DMS153 treated with DMSO at 0.1 percent for 48 hours (cell line): ENCODE measurements at regions not wholly inside any gene's neighbourhood (a gene's known extent, or its start where the extent isn't known, plus 50 kb on each side); places are given as distances from the start of the nearest gene placed in this dataset.
"Not testable (repeated sequence)": the region's sequence is repeated elsewhere in the genome, so short reads cannot be mapped to it uniquely, and the experiment has no call there.

Experiments used
- DNase-seq: peaks from one replicate; lab custom pipeline; 2025; ENCODE audit not compliant: unreplicated experiment; lab: John Stamatoyannopoulos, UW

GRCh38 chr2:121818546-121818945 is 63.1 kb downstream of the TSN start:
- no peak for DNase-seq

- DNase-seq: no peak
Measured at GRCh38 chr2:121819846-121820245, 64.4 kb downstream of the TSN start.

GRCh38 chr2:121821476-121822158 is 66.2 kb downstream of the TSN start:
- DNase-seq: no peak

GRCh38 chr2:121824264-121824663 is 68.8 kb downstream of the TSN start:
- DNase-seq: no peak

DNA sequence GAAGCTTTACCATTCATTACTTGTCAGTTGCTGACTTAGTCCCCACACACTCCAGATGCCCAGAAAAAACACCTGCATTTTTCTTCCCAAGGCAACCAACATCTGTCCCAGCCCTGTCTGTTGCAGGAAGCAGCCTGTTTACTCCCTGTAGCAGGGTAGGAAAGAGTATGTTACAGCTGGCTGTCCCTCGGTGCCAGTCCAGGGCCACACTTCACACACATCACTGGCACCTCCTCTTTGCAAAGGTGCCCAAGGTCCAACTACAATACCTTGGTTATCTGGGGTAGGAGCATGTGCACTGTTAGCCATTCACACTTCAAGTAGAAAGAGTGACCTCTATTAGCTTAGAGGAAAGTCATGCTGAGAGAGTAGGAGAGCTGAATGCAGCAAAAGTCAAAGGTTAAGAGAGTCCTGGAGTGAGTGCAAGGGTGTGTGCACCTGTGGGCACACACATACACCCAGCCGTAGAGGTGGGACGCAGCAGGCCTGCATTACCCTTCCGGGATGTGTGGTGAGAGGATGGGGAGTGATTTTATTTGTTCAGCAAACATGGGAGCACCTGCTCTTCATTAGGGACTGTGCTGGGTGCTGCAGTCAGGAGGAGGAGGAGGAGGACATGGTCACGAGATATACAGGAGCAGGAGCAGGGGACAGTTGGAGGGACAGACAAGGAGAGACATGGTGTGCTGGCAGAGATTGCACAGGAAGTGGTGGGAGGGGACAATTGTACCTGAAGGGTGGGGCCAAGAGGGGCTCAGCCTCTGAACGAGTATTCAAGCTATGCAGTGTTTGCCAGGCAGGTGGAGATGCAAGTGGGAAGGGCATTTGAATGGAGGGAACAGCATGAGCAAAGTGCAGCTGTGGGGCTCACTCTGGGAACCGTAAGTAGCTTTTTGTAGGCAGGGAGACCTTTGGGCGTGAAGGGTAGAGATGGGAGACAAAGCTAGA is 69.8 kb downstream of the TSN start:
- peak; percentile 86 for DNase-seq

DNA sequence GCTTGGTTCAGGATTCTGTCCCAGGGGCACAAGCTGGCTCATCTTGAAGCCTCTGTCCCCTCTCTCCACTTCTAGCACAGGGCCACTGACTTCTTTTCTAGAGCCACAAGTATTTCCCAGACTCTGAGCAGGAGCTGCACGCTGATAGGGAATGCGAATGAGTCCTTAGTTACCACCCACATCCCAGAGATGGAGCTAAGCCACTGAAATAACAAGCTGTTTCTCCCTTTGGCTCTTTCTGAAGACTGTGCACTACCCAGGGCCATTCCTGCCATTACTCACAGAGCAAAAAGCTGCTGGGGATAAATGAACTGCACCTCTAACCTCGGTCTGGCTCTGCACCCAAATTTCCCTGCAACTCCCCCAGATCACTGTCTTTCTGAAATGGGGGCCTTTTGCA is 70.6 kb downstream of the TSN start:
- DNase-seq: no peak

- no peak for DNase-seq
Measured at GRCh38 chr2:121828281-121828731, 72.9 kb downstream of the TSN start.

DNA sequence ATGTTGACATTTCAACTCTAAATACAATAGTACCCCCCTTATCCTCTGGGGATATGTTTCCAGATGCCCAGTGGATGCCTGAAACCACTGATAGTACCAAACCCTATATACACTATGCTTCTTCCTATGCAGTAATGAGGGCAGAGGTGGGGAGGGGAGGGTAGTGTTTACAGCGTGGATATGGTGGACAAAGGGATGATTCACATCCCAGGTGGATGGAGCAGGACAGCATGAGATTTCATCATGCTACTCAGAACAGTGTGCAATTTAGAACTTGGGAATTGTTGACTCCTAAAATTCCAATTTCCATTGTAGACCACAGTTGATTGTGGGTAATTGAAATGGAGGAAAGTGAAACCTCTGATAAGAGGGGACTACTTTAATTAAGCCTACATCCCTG is 75.4 kb downstream of the TSN start:
- no peak for DNase-seq

DNA sequence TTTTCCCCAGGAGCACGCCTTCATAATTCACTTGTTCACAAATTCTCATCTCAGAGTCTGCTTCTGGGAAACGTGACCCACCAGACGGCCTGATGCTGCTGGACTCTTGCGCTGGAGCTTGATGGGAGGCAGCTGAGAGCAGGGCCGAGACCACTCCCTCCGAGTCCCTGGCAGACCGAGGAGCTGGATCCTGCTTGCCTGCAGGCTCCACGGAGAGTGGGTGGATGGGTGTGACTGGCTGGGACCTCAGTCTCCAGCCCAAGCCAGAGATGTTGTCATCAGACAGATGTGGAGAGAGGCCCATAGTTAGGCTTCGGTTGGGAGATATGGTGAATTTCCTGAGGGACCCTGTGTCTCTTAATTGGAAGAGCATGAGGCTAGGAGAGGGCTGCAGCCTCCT is 76.4 kb downstream of the TSN start:
- DNase-seq: no peak

GRCh38 chr2:121832412-121833357 is 77.2 kb downstream of the TSN start:
- DNase-seq: no peak

- no peak for DNase-seq
Measured at GRCh38 chr2:121833358-121833723, 77.9 kb downstream of the TSN start.

DNA sequence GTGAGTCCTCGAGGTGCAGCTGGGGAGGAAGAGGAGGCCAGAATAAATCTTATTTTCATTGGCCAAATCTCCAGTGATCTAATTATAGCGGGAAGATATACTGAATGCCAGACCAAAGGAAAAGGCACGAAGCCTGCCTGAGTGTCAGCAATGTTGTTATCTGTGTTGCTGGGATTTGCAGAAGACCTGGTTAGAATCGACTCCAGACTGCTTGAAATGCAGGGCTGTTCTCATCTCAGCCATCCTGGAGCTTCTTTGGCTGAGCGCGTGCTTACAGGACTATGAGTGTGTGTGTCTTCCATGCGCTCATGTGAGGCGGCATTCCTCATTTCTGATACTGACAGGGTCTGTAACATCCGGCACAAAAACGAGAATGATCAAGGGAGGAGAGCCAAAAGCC is 81.2 kb downstream of the TSN start:
- no peak for DNase-seq

- DNase-seq: no peak
Measured at GRCh38 chr2:121837591-121837990, 82.1 kb downstream of the TSN start.

- no peak for DNase-seq
Measured at GRCh38 chr2:121838551-121838950, 83.1 kb downstream of the TSN start.

- no peak for DNase-seq
Measured at GRCh38 chr2:121839584-121839983, 84.1 kb downstream of the TSN start.

DNA sequence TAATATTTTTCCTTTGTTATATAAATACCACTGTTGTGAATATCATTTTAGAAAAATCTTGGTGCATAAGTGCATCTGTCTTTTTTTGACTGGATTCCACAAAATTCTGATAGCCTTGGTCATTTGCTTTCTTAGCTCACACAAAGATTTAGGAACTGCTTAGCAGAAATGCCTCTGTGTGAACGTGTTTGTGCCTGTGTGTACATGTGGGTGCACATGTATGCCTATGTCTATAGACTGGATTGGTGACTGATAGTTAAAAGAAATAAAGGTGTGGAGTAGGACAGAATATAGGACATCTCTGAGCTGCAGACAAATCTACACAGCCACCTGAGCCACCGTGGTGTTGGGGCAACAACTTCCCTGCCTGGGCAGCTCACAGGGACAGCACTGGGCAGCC is 93.8 kb downstream of the TSN start:
- no peak for DNase-seq

DNA sequence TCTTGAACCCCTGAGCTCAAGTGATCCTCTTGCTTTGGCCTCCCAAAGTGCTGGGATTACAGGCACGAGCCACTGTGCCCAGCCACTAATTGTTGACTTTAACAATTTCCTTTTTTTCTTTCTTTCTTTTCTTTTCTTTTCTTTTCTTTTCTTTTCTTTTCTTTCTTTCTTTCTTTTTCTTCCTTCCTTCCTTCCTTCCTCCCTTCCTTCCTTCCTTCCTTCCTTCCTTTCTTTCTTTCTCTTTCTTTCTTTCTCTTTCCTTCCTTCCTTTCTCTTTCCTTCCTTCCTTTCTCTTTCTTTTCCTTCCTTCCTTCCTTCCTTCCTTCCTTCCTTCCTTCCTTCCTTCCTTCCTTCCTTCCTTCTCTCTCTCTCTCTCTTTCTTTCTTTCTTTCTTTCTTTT is 97.7 kb downstream of the TSN start:
- DNase-seq: not testable (repeated sequence)

DNA sequence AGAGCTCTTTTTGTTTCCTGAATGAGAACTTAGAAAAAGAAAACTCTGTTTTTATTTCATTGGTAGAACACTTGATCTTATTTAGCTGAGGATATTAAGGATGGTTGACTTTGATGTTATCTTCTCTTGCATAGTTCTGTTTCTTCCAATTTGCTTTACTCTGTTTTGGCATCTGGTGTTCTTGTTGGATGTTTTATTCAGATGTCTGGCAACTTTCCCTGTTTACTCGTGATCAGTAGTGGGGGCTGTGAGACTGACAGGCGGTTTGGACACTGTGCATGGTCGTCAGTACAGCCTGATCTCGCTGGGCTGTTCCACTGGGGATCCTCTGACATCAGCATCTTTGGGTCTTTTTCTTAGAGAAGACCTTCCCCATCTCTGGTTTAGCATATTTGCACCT is 100.1 kb downstream of the TSN start:
- DNase-seq: no peak

GRCh38 chr2:121856360-121856759 is 100.9 kb downstream of the TSN start:
- no peak for DNase-seq

GRCh38 chr2:121858369-121858768 is 102.9 kb downstream of the TSN start:
- no peak for DNase-seq

DNA sequence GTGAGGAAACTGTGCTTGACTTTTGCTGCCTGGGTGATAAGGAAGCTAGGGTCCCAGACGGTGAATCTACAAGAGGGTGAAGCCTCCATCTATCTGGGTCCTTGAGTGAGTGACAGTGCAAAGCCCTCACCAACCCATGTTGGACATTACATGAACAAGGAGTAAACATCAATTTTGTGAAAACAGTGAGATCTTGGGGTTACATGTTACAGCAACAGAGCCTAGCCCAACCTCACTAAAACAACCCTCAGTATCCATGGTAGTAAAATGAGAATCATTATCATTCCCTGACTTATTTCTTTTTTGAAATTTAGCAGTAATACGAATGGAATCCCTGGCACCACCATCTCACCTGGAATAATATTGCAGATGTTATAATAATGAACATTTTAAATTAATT is 103.4 kb downstream of the TSN start:
- DNase-seq: no peak
